ENCODE measurements at regions not wholly inside any gene's neighbourhood (a gene's known extent, or its start where the extent isn't known, plus 50 kb on each side); places are given as distances from the start of the nearest gene placed in this dataset.

DNA sequence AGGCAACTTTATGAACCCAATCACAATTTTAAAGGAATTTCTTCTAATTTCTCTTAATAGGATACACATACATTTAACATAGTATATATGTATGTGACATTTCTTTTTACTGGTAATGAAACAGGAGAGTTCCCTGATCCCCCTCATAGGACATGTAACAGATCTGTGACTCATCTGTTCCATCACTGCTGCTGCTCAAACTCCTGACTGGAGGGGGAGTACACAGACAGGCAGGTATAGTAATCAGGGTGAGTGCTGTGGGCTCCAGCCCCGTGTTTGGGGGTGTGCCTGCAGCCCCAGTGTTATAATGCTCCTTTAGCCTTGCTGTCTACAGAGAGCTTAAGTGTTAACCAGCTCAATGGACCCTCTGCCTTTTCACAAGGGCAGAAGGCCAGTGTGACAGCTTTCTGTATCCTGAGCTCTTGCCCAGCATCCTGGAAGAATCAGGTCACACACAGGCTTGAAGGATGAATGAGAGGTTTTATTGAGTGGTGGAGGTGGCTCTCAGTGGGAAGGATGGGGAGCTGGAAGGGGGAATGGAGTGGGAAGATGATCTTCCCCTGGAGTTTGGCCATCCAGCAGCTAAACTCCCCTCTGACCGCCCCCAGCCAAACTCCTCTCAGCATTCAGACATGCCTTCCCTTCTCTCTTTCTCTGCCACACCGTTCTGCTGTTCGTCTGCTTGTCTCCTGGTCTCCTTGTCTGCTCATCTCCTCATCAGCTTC lies 161.3 kb downstream of the ZNF608 start:
- no peak for DNase-seq (ENCODE audit: low read depth)

DNA sequence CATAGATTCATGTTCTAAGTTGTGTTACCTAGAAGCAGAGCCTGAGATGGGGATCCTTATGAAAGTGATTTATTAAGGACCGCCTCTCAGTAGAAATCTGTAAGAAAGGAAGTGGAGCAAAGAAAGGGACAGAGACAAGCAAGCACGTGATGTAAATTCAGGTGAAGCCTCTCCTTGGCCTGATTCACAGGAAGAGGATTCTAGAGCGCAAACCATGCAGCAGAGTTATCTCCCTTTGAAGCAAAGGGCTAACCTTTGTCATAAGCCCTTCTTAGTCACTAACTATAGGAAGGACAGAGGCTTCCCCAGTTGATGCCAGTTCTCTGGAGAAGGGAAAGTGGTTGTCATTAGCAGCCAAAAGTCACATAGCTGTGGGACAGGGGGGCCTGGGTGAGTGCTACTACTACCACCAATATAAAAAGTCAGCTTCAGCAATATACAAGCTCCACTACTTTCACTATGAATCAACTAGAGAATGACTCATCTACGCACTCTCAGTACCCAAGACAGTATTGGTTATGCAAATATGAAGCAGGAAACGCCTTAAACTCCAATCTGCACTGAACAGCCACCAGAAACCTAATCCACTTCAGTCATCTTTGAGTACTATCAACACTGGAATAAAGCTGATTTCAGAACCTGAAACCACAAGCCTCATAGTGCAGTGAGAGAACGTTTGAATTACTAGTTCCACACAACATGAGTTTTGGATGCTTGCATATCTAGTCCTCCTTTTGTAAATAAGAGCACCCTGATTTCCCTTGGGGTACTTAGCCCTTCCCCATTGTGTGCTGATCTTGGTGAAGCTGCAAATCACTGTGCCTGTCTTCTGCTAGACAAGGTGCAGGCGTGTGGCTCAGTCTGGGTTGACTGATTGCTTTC lies 162.7 kb downstream of the ZNF608 start:
- peak; percentile 91 for DNase-seq (ENCODE audit: low read depth)

DNA sequence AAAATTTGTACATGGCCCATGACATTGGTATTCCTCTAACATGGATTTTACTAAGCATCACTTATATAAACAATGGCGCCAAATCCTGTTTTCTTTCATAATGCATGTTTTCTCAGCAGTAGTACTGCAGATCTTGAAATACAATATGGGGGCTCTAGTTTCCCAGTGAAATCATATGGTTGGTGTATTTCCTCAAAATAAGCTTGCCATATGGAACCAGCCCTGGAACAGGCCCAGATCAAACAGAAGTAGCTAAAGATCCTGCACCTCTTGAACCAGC lies 163.9 kb downstream of the ZNF608 start:
- DNase-seq (ENCODE audit: low read depth), result no peak

GRCh38 chr5:124581738-124582560 lies 164.5 kb downstream of the ZNF608 start:
- DNase-seq (ENCODE audit: low read depth), result no peak

- DNase-seq (ENCODE audit: low read depth), result peak; percentile 31
Observed at GRCh38 chr5:124580925-124581737, 165.3 kb downstream of the ZNF608 start.

- no peak for DNase-seq (ENCODE audit: low read depth)
Observed at GRCh38 chr5:124580512-124580911, 165.9 kb downstream of the ZNF608 start.

DNA sequence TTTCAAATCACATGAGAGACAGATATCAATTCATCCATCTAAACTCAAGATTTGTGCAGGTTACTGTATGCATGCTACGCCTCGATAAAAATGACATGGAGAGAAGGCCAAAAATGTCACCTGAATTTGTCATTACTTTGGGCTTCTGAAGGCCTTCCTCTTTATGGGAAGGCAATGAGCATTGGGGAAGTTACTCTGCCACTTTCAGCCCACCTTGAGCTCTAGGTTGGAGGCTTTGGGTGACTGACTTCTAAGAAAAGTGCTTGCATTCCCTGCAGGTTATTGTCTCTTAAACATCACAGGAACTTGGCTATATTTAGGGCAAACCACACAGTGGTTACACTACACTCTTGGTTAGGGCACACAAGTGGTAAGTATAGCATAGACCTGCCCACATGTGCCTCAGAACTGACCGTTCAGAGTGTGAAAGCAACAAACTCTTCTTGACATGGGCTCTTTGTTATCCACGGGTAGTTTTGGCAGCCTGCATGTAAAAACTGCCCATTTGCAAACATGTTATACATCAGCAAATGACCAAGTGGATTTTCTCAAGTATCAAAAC lies 169.5 kb downstream of the ZNF608 start:
- DNase-seq (ENCODE audit: low read depth), result no peak

GRCh38 chr5:124575725-124576124 lies 170.7 kb downstream of the ZNF608 start:
- DNase-seq (ENCODE audit: low read depth), result no peak

DNA sequence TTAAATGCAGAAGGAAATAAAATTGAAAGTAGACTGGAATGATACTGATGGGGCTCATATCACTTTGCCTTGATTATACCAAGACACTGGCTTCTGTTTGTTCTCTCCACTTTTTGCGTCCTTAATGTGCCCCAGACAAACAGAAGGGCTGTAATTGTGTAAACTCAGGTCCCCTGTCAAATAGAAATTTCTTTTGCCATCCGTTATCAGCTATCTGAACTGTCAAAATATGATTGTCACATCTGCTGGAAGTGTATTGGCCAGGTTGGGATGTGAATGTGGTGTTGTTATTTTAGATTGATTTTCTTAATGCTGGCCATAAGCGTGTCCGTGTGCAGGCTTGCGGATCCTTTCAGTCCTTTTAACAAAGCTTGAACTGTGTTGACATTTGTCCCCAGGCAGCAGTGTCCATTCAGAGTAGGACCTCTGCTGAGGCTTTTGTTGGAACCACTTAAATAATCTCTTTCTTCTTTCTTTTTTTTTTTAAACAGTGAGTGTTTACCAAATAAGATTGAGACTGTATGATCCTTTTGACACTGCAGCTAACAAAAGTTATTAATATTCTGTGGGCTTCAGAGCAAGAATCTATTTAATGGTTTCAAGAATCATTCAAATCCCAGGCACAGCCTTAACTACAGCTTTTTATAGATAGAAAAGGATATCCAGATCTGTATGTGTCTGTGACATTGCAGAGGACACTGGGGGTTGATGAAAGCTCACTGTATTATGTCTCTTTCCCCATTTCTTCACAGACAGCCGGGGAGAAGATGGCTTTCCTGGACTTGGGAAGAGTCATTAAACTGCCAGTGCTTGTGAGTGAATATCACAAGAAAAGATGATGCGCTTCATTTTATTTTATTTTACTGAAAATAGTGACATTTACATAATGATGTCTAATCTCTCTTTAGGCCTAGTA lies 171.7 kb downstream of the ZNF608 start:
- DNase-seq (ENCODE audit: low read depth), result no peak

GRCh38 chr5:124572971-124573370 lies 173.5 kb downstream of the ZNF608 start:
- DNase-seq (ENCODE audit: low read depth), result no peak

DNA sequence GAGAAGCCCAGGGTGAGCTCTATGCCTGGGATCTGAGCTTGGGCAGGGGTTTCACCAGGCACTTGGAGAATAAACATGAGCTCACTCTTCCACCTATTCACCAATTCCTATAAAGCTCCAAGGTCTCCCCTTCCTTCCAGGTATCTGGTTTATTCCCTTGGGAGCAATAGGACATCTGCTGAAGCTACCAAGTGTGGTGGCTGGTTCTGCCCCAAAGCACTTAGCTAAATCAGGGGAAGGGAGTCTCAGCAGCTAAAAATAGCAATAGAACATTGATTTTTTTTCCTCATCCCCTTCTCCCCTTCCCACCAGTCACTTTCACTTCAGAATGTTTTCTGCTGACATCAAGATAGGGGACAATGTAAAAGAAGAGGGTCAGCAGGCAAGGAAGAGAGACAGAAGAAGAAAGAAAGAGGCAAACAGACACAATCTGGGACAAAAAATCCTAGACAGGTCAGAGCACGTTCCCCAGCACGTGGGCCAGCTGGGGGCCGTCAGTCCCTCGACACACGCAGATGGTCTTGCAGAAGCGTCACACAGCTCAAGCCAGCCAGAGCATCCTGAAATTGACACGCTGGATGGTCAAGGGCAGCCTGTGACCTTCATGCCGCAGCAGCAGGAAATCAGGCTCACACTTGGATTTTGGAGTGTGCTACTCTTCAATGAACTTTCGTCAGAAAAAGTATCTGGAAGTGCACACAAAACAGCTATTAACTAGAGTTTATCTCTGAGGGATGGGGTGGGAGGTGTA lies 176.0 kb downstream of the ZNF608 start:
- no peak for DNase-seq (ENCODE audit: low read depth)

GRCh38 chr5:124566875-124567450 lies 179.5 kb downstream of the ZNF608 start:
- DNase-seq (ENCODE audit: low read depth), result no peak

GRCh38 chr5:124561451-124561850 lies 185.0 kb downstream of the ZNF608 start:
- no peak for DNase-seq (ENCODE audit: low read depth)

DNA sequence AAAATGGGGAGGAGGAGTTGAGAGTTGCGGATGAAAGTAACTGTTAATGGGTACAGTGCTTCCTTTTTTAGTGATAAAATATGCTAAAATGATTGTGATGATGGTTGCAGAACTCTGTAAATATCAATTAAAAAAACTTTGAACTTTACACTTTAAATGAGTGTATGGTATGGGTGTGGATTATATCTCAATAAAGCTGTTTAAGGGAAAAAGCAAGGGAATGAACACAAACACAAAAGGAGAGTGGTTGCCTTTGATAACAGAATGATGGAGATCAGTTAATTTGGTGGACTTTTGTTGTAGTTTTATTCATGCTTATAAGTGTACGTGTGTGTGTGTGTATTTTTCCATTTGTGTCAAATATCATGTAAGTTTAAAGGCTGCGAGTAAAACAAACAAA lies 186.1 kb downstream of the ZNF608 start:
- no peak for DNase-seq (ENCODE audit: low read depth)

DNA sequence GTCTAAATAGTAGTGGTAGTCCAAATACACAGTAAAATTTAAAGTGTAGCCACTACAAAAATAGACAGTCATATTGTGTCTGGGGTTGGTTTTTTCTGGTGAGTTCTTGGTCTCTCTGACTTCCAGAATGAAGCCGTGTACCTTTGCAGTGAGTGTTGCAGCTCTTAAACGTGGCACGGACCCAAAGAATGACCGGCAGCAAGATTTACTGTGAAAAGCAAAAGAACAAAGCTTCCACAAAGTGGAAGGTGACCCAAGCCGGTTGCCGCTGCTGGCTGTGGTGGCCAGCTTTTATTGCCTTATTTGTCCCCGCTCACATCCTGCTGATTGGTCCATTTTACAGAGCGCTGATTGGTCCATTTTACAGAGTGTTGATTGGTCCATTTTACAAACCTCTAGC lies 188.7 kb downstream of the ZNF608 start:
- DNase-seq (ENCODE audit: low read depth), result no peak

- DNase-seq (ENCODE audit: low read depth), result peak; percentile 18
Observed at GRCh38 chr5:124554746-124555578, 191.5 kb downstream of the ZNF608 start.

GRCh38 chr5:124553911-124554310 lies 192.5 kb downstream of the ZNF608 start:
- no peak for DNase-seq (ENCODE audit: low read depth)

DNA sequence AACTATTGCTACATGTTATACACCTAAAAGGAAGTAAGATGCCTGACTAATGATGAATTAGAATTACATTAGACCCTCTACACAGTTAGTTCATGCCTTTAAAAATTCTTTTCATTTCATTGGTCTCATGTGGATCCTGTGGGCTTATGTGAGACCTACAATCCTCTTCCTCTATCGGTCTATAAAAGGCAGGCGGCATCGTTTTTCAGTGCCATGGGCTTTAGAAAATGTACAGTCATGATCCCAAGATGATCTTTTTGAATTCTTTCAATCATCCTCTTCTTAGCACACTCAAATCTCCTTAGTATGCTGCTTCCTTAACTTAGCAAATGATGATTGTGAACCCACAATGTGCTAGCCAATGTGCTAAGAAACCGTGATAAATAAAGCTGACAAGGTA lies 193.9 kb downstream of the ZNF608 start:
- no peak for DNase-seq (ENCODE audit: low read depth)

Measured in renal cortical epithelial cell (primary cell).